OCI-LY7 (cell line): ENCODE measurements at regions not wholly inside any gene's neighbourhood (a gene's known extent, or its start where the extent isn't known, plus 50 kb on each side); places are given as distances from the start of the nearest gene placed in this dataset.

ENCODE experiments used
- BruUV-seq: library from RNA; stranded (reverse); fragments of 400-500 nt; replicated peaks from 2 replicates; lab custom pipeline; 2021; lab: Mats Ljungman, UMichigan
- CTCF ChIA-PET: fragments of 300-600 bp; sonication (Branson Sonifier 250); formaldehyde crosslinking; loops from one replicate; lab custom pipeline; 2022; ENCODE audit warnings: antibody characterized with exemption; ENCODE audit not compliant: unreplicated experiment; lab: Charles Lee
- POLR2A ChIA-PET: fragments of 300-600 bp; sonication (Branson Sonifier 250); formaldehyde crosslinking; loops from one replicate; lab custom pipeline; 2022; ENCODE audit warnings: antibody characterized with exemption; lab: Charles Lee
- DNase-seq: peaks from one replicate; pipeline ENCODE4 v3.0.0-alpha.2; 2015; ENCODE audit warnings: low spot score
- H2AFZ ChIP-seq: fragments of 200-600 bp; sonication (generic), shearing (Covaris generic); 2 replicates; pipeline ENCODE4 v1.6.1; 2014; ENCODE audit warnings: mild to moderate bottlenecking, antibody characterized with exemption, low read length, moderate library complexity
- H3K27ac ChIP-seq: fragments of 200-600 bp; sonication (generic); 2 replicates; pipeline ENCODE4 v1.5.1; 2014; ENCODE audit warnings: mixed run types, low read depth, mild to moderate bottlenecking, moderate library complexity, low read length, inconsistent platforms; ENCODE audit not compliant: poor library complexity, severe bottlenecking
- H3K36me3 ChIP-seq: fragments of 200-600 bp; sonication (generic); 2 replicates; pipeline ENCODE4 v1.6.1; 2014; ENCODE audit warnings: mild to moderate bottlenecking, antibody characterized with exemption, low read length, moderate library complexity, mixed read lengths; ENCODE audit not compliant: insufficient read depth
- H3K4me1 ChIP-seq: fragments of 200-600 bp; sonication (generic); 2 replicates; pipeline ENCODE4 v1.5.1; 2014; ENCODE audit warnings: mild to moderate bottlenecking, low read length; ENCODE audit not compliant: insufficient read depth, poor library complexity, severe bottlenecking
- H3K4me2 ChIP-seq: fragments of 200-600 bp; sonication (generic); 2 replicates; pipeline ENCODE4 v1.6.1; 2014; ENCODE audit warnings: mild to moderate bottlenecking, low read length
- H3K4me3 ChIP-seq: fragments of 200-600 bp; sonication (generic); 2 replicates; pipeline ENCODE4 v1.5.1; 2014; ENCODE audit warnings: mild to moderate bottlenecking, low read depth, low read length; ENCODE audit not compliant: poor library complexity, severe bottlenecking
- H3K79me2 ChIP-seq: fragments of 200-600 bp; sonication (generic); 2 replicates; pipeline ENCODE4 v1.6.1; 2016; ENCODE audit warnings: low read depth, mild to moderate bottlenecking, low read length, moderate library complexity, mixed read lengths; ENCODE audit not compliant: insufficient read depth
- H3K9me2 ChIP-seq: fragments of 200-600 bp; sonication (generic); 2 replicates; pipeline ENCODE4 v1.6.1; 2016; ENCODE audit warnings: mild to moderate bottlenecking, low read length, mixed read lengths; ENCODE audit not compliant: insufficient read depth
- H3K9me3 ChIP-seq: fragments of 200-600 bp; sonication (generic); 2 replicates; pipeline ENCODE4 v1.6.1; 2014; ENCODE audit warnings: mild to moderate bottlenecking, mixed run types, low read length, mixed read lengths
- H4K20me1 ChIP-seq: fragments of 200-600 bp; sonication (generic); 2 replicates; pipeline ENCODE4 v1.6.1; 2014; ENCODE audit warnings: mild to moderate bottlenecking, antibody characterized with exemption, low read length, moderate library complexity, mixed read lengths; ENCODE audit not compliant: insufficient read depth
- EZH2phosphoT487 ChIP-seq: fragments of 200-600 bp; sonication (generic); IDR thresholded peaks from 2 replicates; pipeline ENCODE4 v1.6.1; 2018; ENCODE audit warnings: low read depth, borderline replicate concordance, mild to moderate bottlenecking, mixed run types, antibody characterized with exemption, low read length, moderate library complexity, mixed read lengths
- intact Hi-C: fragments of 100-400 bp; cut with micrococcal nuclease; formaldehyde crosslinking; loops from one replicate; pipeline ENCODE4 v1.10.0; 2022; ENCODE audit not compliant: unreplicated experiment
- TF ChIP-seq, protein P1 (sequence below): fragments of 200-600 bp; sonication (generic); conservative IDR thresholded peaks from 2 replicates; pipeline ENCODE4 v1.5.1; 2014; ENCODE audit warnings: mild to moderate bottlenecking, antibody characterized with exemption, low read length, moderate library complexity, mixed read lengths

DNA sequence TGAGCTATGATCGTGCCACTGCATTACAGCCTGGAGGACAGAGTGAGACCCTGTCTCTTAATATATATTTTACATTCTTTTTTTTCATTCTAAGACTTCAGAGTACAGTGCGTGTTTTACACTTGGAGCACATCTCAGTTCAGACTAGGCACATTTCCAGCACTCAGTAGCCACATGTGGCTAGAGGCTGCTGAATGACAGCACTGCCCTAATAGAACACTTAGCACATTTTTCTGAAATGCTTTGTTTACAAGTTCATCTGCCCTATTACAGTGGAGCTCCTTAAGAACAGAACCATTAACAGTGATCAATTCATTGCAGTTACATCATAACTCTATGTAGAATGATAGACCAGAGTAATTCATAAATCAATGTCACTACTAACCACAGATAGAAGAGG lies 138.1 kb downstream of the SUCLG1 start:
- Histone ChIP-seq H3K4me3 (no peak overlapping the region), H3K9me3 (no peaks in the 10 kb centered on the region), H3K9me2 (no peaks in the 10 kb centered on the region), H3K27ac (no peak overlapping the region), H4K20me1 (no peaks in the 10 kb centered on the region), H2AFZ (no peak overlapping the region), H3K4me2 (no peak overlapping the region), H3K79me2 (no peaks in the 10 kb centered on the region), H3K36me3 (no peaks in the 10 kb centered on the region), H3K4me1 (no peaks in the 10 kb centered on the region)
- TF ChIP-seq EZH2phosphoT487: no peak
- TF ChIP-seq, protein P1, sequence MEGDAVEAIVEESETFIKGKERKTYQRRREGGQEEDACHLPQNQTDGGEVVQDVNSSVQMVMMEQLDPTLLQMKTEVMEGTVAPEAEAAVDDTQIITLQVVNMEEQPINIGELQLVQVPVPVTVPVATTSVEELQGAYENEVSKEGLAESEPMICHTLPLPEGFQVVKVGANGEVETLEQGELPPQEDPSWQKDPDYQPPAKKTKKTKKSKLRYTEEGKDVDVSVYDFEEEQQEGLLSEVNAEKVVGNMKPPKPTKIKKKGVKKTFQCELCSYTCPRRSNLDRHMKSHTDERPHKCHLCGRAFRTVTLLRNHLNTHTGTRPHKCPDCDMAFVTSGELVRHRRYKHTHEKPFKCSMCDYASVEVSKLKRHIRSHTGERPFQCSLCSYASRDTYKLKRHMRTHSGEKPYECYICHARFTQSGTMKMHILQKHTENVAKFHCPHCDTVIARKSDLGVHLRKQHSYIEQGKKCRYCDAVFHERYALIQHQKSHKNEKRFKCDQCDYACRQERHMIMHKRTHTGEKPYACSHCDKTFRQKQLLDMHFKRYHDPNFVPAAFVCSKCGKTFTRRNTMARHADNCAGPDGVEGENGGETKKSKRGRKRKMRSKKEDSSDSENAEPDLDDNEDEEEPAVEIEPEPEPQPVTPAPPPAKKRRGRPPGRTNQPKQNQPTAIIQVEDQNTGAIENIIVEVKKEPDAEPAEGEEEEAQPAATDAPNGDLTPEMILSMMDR: no peak
- intact Hi-C loops: no loop called here
- no peak for DNase-seq
- no TSS peak for BruUV-seq
- POLR2A ChIA-PET: no interaction called here
- CTCF ChIA-PET: no interaction called here

GRCh38 chr2:84319581-84319980 lies 139.5 kb downstream of the SUCLG1 start:
- H3K9me2 ChIP-seq: no peaks in the 10 kb centered on the region
- no peak for DNase-seq
- POLR2A ChIA-PET: interaction anchor here (1.1 kb wide), 1 partner anchor 300 kb away, joined by 3 read pairs; no protein-coding TSS in a partner anchor
- no peak overlapping the region for H3K4me3 ChIP-seq
- H4K20me1 ChIP-seq: no peaks in the 10 kb centered on the region
- H3K9me3 ChIP-seq: no peaks in the 10 kb centered on the region
- no peak overlapping the region for H3K27ac ChIP-seq
- TF ChIP-seq, protein P1: no peak
- TF ChIP-seq EZH2phosphoT487: no peak
- CTCF ChIA-PET: no interaction called here
- H3K79me2 ChIP-seq: no peaks in the 10 kb centered on the region
- no peak overlapping the region for H2AFZ ChIP-seq
- H3K4me2 ChIP-seq: no peak overlapping the region
- H3K36me3 ChIP-seq: no peaks in the 10 kb centered on the region
- no TSS peak for BruUV-seq
- intact Hi-C loops: no loop called here
- H3K4me1 ChIP-seq: no peaks in the 10 kb centered on the region

DNA sequence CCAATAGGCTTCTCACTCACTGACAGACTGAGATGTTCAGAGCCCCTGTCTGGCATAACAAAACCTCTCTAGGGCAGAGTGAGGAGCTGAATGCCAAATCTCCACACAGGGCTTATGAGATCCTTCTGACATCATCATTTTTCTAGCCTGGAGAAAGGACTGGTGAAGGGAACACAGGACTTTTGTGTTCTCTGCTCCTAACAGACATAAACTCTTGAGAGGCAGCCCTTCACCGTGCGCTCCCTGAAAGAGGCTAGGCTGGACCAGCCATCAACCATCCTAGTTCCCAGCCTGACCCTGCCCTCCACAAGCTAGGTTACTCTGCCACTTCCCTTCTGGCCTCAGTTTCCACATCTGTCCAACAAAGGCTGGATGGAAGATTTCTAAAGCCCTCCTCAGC lies 141.9 kb downstream of the SUCLG1 start:
- Histone ChIP-seq H3K27ac (no peak overlapping the region), H4K20me1 (no peaks in the 10 kb centered on the region), H2AFZ (no peak overlapping the region), H3K36me3 (no peaks in the 10 kb centered on the region), H3K4me3 (no peak overlapping the region), H3K79me2 (no peaks in the 10 kb centered on the region), H3K4me2 (no peak overlapping the region), H3K9me3 (no peaks in the 10 kb centered on the region), H3K9me2 (no peaks in the 10 kb centered on the region), H3K4me1 (no peaks in the 10 kb centered on the region)
- ChIA-PET POLR2A (no interaction called here), CTCF (no interaction called here)
- TF ChIP-seq EZH2phosphoT487: no peak
- TF ChIP-seq, protein P1: no peak
- intact Hi-C loops: no loop called here
- DNase-seq: no peak
- BruUV-seq: no TSS peak
